ENCODE measurements at regions not wholly inside any gene's neighbourhood (a gene's known extent, or its start where the extent isn't known, plus 50 kb on each side); places are given as distances from the start of the nearest gene placed in this dataset.
"Not testable (repeated sequence)": the region's sequence is repeated elsewhere in the genome, so short reads cannot be mapped to it uniquely, and the experiment has no call there.

- no peak for DNase-seq (ENCODE audit: low read depth, low spot score)
These were observed 227.4 kb upstream of the COBL start for GRCh38 chr7:51543801-51544553.

- DNase-seq (ENCODE audit: low read depth, low spot score) = not testable (repeated sequence)
These were observed 224.3 kb upstream of the COBL start for GRCh38 chr7:51540906-51541305.

DNA sequence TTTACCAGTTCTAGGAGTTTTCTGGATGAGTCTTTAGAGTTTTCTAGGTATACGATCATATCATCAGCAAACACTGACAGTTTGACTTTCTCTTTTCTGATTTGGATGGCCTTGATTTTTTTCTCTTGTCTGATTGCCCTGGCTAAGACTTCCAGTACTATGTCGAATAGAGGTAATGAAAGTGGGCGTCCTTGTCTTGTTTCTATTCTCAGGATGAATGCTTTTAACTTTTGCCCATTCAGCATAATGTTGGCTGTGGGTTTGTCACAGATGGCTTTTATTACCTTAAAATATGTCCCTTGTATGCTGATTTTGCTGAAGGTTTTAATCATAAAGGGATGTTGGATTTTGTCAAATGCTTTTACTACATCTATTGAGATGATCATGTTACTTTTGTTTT, 223.2 kb upstream of the COBL start:
- no peak for DNase-seq (ENCODE audit: low read depth, low spot score)

GRCh38 chr7:51528172-51528571, 211.6 kb upstream of the COBL start:
- DNase-seq (ENCODE audit: low read depth, low spot score) = no peak

DNA sequence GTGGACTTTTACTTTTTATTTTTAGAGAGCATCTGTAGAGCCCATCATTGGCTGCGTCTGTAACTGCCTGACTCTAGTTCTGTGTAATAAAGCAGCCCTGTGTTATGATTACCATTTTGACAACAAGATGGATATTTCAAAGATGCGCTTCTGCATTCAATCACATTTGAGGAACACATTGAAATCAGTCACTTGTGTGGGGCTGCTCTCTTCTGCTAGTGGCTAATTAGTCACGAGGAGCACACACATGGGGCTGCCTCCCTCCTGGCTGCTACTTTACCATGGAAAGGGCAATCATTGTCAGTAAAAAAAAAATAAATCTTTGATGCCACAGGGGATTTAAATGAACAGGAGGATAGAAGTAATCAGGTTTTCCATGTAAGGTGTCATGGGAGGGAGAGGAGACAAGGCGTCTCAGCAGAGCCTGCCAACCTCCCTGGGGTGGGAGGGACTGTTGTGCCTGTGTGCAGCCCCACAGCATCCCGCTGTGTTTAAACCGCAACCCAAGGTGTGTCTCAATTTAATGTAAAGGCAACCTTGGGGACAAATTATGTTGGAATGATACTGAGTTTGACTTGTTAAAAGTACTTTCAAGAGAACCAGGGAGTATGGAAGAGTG, 205.2 kb upstream of the COBL start:
- no peak for DNase-seq (ENCODE audit: low read depth, low spot score)

- no peak for DNase-seq (ENCODE audit: low read depth, low spot score)
These were observed 204.4 kb upstream of the COBL start for GRCh38 chr7:51521054-51521453.

- DNase-seq (ENCODE audit: low read depth, low spot score) = no peak
These were observed 202.0 kb upstream of the COBL start for GRCh38 chr7:51518646-51519045.

DNA sequence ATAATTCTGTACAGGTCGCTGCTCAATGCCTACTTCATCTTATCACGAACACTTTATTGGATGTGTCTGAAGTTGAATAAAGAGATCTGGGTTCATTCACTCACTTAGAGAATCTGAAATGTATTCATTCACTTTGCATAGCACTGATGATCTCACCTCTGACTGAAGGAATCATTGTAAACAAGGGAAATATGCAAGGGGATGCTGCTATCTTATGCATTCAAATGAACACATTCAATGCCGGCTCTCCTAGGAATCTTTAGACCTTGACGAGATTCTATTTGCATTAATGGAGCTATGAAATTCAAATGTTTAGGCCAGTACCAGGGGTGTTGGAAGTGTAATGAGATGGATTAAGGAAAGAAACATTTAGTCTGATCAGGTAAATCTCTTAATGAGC, 200.6 kb upstream of the COBL start:
- DNase-seq (ENCODE audit: low read depth, low spot score) = no peak

- DNase-seq (ENCODE audit: low read depth, low spot score) = no peak
These were observed 185.0 kb upstream of the COBL start for GRCh38 chr7:51501620-51502019.

DNA sequence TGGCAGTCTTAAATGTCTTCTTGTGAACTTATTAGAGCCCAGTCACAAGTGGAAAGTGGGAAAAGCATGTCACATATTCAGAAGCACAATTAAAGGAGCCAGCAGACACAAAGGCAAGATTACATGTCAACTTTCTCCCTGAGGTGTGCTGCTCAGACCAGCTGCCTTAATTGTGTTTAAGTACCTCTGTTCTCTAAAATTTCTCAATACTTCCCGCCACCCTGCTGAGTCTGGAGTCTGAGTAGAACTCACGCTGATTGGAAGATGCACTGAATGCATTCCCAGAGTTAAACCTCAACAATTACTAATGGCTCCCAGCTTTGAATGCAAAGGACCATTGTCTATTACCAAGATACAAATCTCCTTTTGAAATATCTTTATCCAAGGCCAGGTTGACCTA, 166.4 kb upstream of the COBL start:
- no peak for DNase-seq (ENCODE audit: low read depth, low spot score)

- no peak for DNase-seq (ENCODE audit: low read depth, low spot score)
These were observed 164.8 kb upstream of the COBL start for GRCh38 chr7:51481421-51481820.

- no peak for DNase-seq (ENCODE audit: low read depth, low spot score)
These were observed 161.2 kb upstream of the COBL start for GRCh38 chr7:51477819-51478218.

GRCh38 chr7:51477323-51477722, 160.7 kb upstream of the COBL start:
- DNase-seq (ENCODE audit: low read depth, low spot score) = no peak

GRCh38 chr7:51476026-51476425, 159.4 kb upstream of the COBL start:
- no peak for DNase-seq (ENCODE audit: low read depth, low spot score)

DNA sequence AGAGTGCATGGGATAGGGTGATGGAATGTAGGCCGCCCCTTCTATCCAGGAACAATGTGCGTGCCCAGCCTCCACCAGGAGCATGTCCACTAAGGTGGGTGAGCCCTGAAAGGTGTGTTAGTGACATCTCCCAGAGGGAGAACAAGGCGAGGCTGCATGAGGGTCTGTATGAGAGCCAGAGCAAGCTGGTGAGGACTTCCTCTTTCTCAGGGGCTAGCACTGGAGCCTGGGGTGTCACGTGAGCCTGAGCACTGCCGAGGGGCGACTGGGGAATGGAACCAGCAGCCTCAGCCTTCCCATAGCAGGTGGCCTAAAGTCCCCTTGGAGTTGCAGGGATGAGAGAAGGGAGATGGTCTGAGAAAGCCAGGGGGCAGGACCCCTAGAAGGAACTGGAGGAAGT, 156.3 kb upstream of the COBL start:
- DNase-seq (ENCODE audit: low read depth, low spot score) = no peak

DNA sequence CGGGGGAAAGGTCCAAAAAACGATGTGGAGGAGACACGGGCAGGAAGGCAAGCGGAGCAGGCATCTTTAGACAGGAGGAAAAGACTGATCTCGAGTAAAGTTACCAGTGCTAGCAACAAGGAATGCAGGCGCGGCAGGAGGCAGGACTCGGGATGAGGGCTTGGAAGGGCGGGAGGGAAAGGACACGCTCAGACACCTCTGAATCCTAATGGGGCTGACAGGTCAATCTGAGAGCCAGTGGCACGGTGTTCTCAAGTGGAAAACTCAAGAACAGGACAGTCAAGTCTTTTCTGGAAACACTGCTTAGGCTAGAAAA, 155.3 kb upstream of the COBL start:
- DNase-seq (ENCODE audit: low read depth, low spot score) = no peak

DNA sequence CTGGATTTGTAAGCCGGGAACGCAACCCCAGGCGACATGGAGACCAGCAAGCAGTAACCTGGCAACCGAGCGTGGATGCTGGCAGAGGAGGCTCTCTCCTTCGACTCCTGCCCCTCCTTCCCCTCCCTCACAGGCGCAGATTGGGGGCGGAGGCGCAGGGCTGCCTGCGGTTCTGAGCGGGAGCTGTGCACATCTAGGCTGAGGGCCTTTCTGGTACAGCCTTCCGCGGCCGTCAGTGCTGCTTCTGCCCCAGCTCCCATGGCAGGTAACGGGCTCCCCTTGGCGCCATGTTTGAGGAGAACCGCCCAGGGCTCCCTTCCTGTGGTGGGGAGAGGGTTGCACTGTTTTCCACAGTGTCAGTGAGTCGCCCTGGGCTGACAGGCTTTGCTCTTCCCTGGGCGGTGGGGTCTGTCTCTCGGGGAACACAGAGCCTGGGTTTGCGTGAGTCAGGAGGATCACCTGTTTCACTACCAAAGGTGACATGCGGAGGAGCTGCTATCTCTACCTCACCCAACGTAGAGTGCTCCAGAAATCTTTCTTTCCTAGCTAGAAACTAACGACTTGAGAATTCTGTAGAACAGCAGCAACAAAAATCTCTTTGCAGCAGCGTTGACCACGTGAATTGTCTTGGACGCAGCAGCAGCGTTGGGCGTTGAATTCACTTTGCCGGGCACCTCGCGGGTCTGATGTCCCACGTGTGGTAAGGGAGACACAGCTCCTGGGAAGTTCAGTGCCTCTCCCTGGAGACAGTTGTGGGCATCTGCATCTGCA, 154.8 kb upstream of the COBL start:
- DNase-seq (ENCODE audit: low read depth, low spot score) = peak; percentile 41

DNA sequence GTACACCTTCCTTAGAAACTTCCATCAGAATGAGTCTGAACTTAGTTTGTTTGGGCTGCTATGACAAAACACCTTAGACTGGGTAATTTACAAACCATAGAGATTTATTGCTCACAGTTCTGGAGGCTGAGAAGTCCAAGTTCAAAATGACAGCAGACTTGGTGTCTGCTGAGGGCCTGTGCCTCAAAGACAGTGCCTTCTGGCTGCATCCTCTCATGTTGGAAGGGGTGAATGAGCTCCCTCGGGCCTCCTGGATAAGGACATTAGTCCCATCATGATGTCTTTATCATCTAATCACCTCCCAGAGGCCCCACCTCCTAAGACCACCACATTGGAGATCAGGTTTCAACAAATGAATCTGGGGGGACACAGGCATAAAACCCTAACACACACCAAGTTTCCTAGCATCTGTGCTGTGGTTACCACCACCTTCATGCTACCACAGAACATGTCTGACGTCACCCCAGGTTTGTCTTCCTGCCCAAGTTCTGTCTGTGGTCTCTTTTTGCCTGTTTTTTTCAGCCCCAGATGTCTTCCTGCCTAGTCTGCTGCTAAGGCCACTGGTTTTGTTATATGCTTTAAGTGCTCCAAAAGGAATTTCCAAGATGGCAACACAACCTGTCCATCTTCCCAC, 150.9 kb upstream of the COBL start:
- no peak for DNase-seq (ENCODE audit: low read depth, low spot score)

DNA sequence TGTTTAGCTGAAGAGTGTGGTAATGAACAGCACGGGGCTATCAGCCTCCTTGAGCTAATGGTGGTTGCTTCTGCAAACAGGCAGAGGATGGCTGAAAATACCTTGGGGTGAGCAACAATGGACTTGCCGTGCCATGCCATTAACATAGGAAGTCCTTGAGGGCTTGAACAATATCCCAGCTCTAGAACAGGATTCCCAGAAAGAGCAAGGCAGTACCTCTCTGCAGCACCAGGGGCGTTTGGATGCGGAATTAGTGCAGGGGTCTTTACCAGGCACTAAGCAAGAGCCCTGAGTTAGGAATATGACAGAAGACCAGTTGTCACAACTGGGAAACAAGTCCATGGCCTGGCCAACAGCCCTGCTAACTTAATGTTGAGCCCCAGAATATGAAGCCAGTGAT, 143.2 kb upstream of the COBL start:
- DNase-seq (ENCODE audit: low read depth, low spot score) = no peak

DNA sequence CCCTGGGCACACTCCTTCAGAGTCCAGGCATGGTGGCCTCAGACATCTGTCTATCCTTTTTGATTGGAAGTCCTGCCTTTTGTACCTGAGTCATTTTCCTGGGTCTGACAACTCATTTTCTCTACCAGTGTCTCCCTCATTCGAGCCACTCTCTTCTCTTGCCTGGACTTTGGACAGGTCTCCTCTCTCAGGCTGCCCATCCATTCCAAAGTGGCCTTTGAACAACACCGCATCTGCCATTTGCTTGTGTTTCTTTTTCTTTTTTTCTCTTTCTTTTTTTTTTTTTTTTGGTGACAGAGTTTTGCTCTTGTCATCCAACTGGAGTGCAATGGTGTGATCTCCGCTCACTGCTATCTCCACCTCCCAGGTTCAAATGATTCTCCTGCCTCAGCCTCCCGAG, 142.1 kb upstream of the COBL start:
- no peak for DNase-seq (ENCODE audit: low read depth, low spot score)

GRCh38 chr7:51457079-51457478, 140.5 kb upstream of the COBL start:
- DNase-seq (ENCODE audit: low read depth, low spot score) = no peak

DNA sequence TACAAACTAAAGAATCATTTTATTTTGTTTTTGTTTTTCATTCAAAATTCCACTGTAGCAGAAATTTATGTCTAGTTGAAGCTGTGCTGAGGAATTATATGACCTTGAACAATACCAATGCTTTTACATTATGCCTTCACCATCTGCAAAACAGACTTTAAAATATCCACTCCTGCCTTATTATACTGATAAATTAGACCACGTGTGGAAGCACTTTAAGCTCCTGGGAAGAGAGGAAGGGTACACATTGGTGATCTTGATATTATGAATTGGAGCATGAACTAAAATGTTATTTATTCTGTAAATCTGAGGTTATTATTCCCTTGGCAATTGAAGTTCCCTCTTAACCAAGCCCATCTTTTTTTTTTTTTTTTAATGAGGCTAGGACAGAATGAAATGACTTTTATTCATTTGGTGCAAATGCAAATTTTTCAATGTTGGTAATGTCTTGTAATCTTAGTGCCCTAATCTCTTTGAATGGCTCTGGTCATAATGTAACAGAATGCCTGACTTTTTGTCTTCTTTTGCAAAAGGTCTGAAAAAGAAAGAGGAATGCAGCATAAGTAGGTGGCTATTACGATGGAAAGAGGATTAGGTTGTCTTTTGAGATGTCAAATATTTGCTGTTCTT, 139.9 kb upstream of the COBL start:
- DNase-seq (ENCODE audit: low read depth, low spot score) = no peak

Data from astrocyte of the hippocampus (primary cell).